Ishikawa (cell line): ENCODE measurements at regions not wholly inside any gene's neighbourhood (a gene's known extent, or its start where the extent isn't known, plus 50 kb on each side); places are given as distances from the start of the nearest gene placed in this dataset.

Experiments
- CEBPB ChIP-seq: IDR thresholded peaks from 2 replicates; pipeline ENCODE4 v1.6.1; 2012
- CREB1 ChIP-seq: IDR thresholded peaks from 2 replicates; pipeline ENCODE4 v1.6.1; 2012; ENCODE audit warnings: low read depth
- EGR1 ChIP-seq: IDR thresholded peaks from 2 replicates; pipeline ENCODE4 v1.6.1; 2012
- EP300 ChIP-seq: IDR thresholded peaks from 2 replicates; pipeline ENCODE4 v1.6.1; 2012; ENCODE audit warnings: borderline replicate concordance
- FOXM1 ChIP-seq: IDR thresholded peaks from 2 replicates; pipeline ENCODE4 v1.6.1; 2012; ENCODE audit warnings: low read depth, borderline replicate concordance
- MAX ChIP-seq: IDR thresholded peaks from 2 replicates; pipeline ENCODE4 v1.6.1; 2012
- NFIC ChIP-seq: IDR thresholded peaks from 2 replicates; pipeline ENCODE4 v1.6.1; 2012
- RAD21 ChIP-seq: IDR thresholded peaks from 2 replicates; pipeline ENCODE4 v1.6.1; 2012; ENCODE audit warnings: low read depth
- TAF1 ChIP-seq: IDR thresholded peaks from 2 replicates; pipeline ENCODE4 v1.6.1; 2012; ENCODE audit warnings: low read depth, mild to moderate bottlenecking
- TCF12 ChIP-seq: IDR thresholded peaks from 2 replicates; pipeline ENCODE4 v1.6.1; 2012; ENCODE audit warnings: low read depth
- TEAD4 ChIP-seq: IDR thresholded peaks from 2 replicates; pipeline ENCODE4 v1.6.1; 2012
- USF1 ChIP-seq: IDR thresholded peaks from 2 replicates; pipeline ENCODE4 v1.6.1; 2012
- YY1 ChIP-seq: IDR thresholded peaks from 2 replicates; pipeline ENCODE4 v1.6.1; 2012; ENCODE audit warnings: low read depth
- ZBTB7A ChIP-seq: IDR thresholded peaks from 2 replicates; pipeline ENCODE4 v1.6.1; 2012; ENCODE audit warnings: low read depth
- TF ChIP-seq, protein P1 (sequence below): IDR thresholded peaks from 2 replicates; pipeline ENCODE4 v1.6.1; 2012; ENCODE audit warnings: low read depth, mild to moderate bottlenecking

- TF ChIP-seq, protein P1, sequence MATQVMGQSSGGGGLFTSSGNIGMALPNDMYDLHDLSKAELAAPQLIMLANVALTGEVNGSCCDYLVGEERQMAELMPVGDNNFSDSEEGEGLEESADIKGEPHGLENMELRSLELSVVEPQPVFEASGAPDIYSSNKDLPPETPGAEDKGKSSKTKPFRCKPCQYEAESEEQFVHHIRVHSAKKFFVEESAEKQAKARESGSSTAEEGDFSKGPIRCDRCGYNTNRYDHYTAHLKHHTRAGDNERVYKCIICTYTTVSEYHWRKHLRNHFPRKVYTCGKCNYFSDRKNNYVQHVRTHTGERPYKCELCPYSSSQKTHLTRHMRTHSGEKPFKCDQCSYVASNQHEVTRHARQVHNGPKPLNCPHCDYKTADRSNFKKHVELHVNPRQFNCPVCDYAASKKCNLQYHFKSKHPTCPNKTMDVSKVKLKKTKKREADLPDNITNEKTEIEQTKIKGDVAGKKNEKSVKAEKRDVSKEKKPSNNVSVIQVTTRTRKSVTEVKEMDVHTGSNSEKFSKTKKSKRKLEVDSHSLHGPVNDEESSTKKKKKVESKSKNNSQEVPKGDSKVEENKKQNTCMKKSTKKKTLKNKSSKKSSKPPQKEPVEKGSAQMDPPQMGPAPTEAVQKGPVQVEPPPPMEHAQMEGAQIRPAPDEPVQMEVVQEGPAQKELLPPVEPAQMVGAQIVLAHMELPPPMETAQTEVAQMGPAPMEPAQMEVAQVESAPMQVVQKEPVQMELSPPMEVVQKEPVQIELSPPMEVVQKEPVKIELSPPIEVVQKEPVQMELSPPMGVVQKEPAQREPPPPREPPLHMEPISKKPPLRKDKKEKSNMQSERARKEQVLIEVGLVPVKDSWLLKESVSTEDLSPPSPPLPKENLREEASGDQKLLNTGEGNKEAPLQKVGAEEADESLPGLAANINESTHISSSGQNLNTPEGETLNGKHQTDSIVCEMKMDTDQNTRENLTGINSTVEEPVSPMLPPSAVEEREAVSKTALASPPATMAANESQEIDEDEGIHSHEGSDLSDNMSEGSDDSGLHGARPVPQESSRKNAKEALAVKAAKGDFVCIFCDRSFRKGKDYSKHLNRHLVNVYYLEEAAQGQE: no peak
- TF ChIP-seq NFIC (no peak), USF1 (no peak), TEAD4 (no peak), TAF1 (no peak), RAD21 (no peak), EGR1 (no peak), TCF12 (no peak), MAX (no peak), ZBTB7A (no peak), CEBPB (no peak), FOXM1 (no peak), EP300 (no peak), YY1 (no peak), CREB1 (no peak)
Measured at GRCh38 chr10:112875476-112876267, 74.4 kb upstream of the TCF7L2 start.

DNA sequence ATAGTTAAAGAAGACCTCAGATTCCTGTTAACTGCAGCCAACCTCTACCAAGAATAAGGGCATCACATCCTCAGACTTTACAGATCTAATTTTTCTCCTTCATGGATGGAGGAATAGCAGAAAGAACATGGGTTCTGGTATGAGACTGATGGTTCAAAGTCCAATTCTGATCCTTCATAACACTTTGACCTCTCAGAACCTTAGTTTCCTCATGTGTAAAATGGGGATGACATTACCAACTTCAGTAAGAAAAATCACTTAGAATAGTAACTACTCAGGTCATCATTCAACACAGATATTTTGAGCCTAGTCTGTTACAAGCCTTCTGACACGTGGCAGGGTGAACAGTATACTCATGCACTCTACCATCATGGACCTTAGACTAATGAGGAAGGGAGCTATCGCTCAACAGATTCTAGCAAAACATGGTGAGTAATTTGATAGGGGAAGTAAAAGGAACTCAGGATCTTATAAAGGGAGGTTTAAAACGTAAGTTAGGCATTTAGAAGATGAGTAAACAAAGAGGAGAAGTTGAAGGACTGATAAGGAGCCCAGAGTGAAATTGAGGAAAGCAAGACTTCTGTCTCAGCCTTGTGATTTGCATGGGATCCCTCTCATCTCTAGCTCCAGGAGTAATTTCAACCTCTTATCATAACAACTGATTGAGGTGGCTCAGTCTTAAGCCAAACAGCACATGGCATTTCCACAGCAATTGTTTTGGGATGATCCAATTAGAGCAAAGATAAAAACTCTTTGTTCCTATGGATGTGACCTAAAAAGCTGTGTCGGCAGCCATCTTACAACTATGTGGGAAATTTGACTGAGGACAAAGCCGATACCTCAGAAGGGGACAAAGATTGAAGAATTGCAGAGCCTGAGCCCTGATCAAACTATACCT is 69.2 kb upstream of the TCF7L2 start:
- TF ChIP-seq EGR1: no peak
- no peak for TF ChIP-seq CEBPB
- TF ChIP-seq TCF12: no peak
- no peak for TF ChIP-seq NFIC
- TF ChIP-seq FOXM1: no peak
- TF ChIP-seq, protein P1: no peak
- TF ChIP-seq EP300: no peak
- TF ChIP-seq ZBTB7A: no peak
- no peak for TF ChIP-seq MAX
- no peak for TF ChIP-seq CREB1
- TF ChIP-seq YY1: no peak

- TF ChIP-seq YY1: no peak
- TF ChIP-seq EGR1: no peak
- no peak for TF ChIP-seq MAX
- TF ChIP-seq, protein P1: no peak
- no peak for TF ChIP-seq USF1
- TF ChIP-seq EP300: no peak
- TF ChIP-seq NFIC: no peak
Measured at GRCh38 chr10:112883360-112884178, 66.5 kb upstream of the TCF7L2 start.
